H9 (cell line): ENCODE measurements at regions not wholly inside any gene's neighbourhood (a gene's known extent, or its start where the extent isn't known, plus 50 kb on each side); places are given as distances from the start of the nearest gene placed in this dataset.

Experiments
- DNase-seq: peaks from one replicate; pipeline ENCODE4 v3.0.0-alpha.2; 2017
- H2AFZ ChIP-seq: one replicate; pipeline ENCODE4 v1.6.1; 2013; ENCODE audit warnings: mild to moderate bottlenecking, low read length, control low read depth, moderate library complexity
- H2AK5ac ChIP-seq: 2 replicates; pipeline ENCODE4 v1.6.1; 2013; ENCODE audit warnings: low read length, control low read depth, mixed read lengths; ENCODE audit not compliant: insufficient read length
- H2BK120ac ChIP-seq: one replicate; pipeline ENCODE4 v1.6.1; 2013; ENCODE audit warnings: low read depth, mild to moderate bottlenecking, low read length, control low read depth, inconsistent platforms; ENCODE audit not compliant: poor library complexity, severe bottlenecking
- H2BK12ac ChIP-seq: 2 replicates; pipeline ENCODE4 v1.6.1; 2013; ENCODE audit warnings: low read length, control low read depth, mixed read lengths, low read depth; ENCODE audit not compliant: insufficient read length
- H2BK15ac ChIP-seq: 2 replicates; pipeline ENCODE4 v1.6.1; 2013; ENCODE audit warnings: low read depth, low read length, control low read depth
- H2BK20ac ChIP-seq: one replicate; pipeline ENCODE4 v1.6.1; 2013; ENCODE audit warnings: low read depth, mild to moderate bottlenecking, low read length, control low read depth, inconsistent platforms; ENCODE audit not compliant: poor library complexity, severe bottlenecking
- H2BK5ac ChIP-seq: 2 replicates; pipeline ENCODE4 v1.6.1; 2013; ENCODE audit warnings: low read length, control low read depth, mixed read lengths; ENCODE audit not compliant: insufficient read length
- H3K14ac ChIP-seq: 2 replicates; pipeline ENCODE4 v1.6.1; 2013; ENCODE audit warnings: low read length, control low read depth; ENCODE audit not compliant: insufficient read depth
- H3K18ac ChIP-seq: 2 replicates; pipeline ENCODE4 v1.6.1; 2013; ENCODE audit warnings: low read depth, mild to moderate bottlenecking, mixed read lengths, low read length, control low read depth; ENCODE audit not compliant: insufficient read length
- H3K23ac ChIP-seq: 2 replicates; pipeline ENCODE4 v1.6.1; 2013; ENCODE audit warnings: low read length, control low read depth, mixed read lengths, low read depth; ENCODE audit not compliant: insufficient read length
- H3K23me2 ChIP-seq: 2 replicates; pipeline ENCODE4 v1.6.1; 2013; ENCODE audit warnings: low read depth, mild to moderate bottlenecking, mixed read lengths, low read length, control low read depth; ENCODE audit not compliant: insufficient read length, poor library complexity, severe bottlenecking
- H3K27ac ChIP-seq: 2 replicates; pipeline ENCODE4 v1.5.1; 2013; ENCODE audit warnings: low read length, control low read depth, mixed read lengths, low read depth; ENCODE audit not compliant: insufficient read length
- H3K27me3 ChIP-seq: 2 replicates; pipeline ENCODE4 v1.6.1; 2013; ENCODE audit warnings: low read length, control low read depth, inconsistent platforms; ENCODE audit not compliant: insufficient read depth
- H3K4ac ChIP-seq: 2 replicates; pipeline ENCODE4 v1.6.1; 2013; ENCODE audit warnings: low read depth, mild to moderate bottlenecking, control low read depth, inconsistent platforms, low read length, moderate library complexity
- H3K4me1 ChIP-seq: 2 replicates; pipeline ENCODE4 v1.6.1; 2013; ENCODE audit warnings: low read length, control low read depth, inconsistent platforms; ENCODE audit not compliant: insufficient read depth
- H3K4me2 ChIP-seq: 2 replicates; pipeline ENCODE4 v1.6.1; 2013; ENCODE audit warnings: low read length, control low read depth, mixed read lengths; ENCODE audit not compliant: insufficient read length, insufficient read depth
- H3K56ac ChIP-seq: 2 replicates; pipeline ENCODE4 v1.6.1; 2013; ENCODE audit warnings: low read depth, mild to moderate bottlenecking, mixed read lengths, low read length, control low read depth; ENCODE audit not compliant: insufficient read length
- H3K79me1 ChIP-seq: 2 replicates; pipeline ENCODE4 v1.6.1; 2013; ENCODE audit warnings: low read depth, mild to moderate bottlenecking, moderate library complexity, low read length, control low read depth, inconsistent platforms; ENCODE audit not compliant: insufficient read depth, poor library complexity, severe bottlenecking
- H3K79me2 ChIP-seq: 2 replicates; pipeline ENCODE4 v1.6.1; 2013; ENCODE audit warnings: low read length, control low read depth, inconsistent platforms; ENCODE audit not compliant: insufficient read depth
- H3K9ac ChIP-seq: 2 replicates; pipeline ENCODE4 v1.6.1; 2013; ENCODE audit warnings: low read length, control low read depth, mixed read lengths; ENCODE audit not compliant: insufficient read length; ENCODE audit errors: extremely low read depth
- H3K9me3 ChIP-seq: one replicate; pipeline ENCODE4 v1.6.1; 2013; ENCODE audit warnings: low read depth, low read length, inconsistent platforms; ENCODE audit not compliant: control insufficient read depth
- H3T11ph ChIP-seq: one replicate; pipeline ENCODE4 v1.6.1; 2013; ENCODE audit warnings: mild to moderate bottlenecking, low read length, control low read depth, inconsistent platforms
- H4K20me1 ChIP-seq: one replicate; pipeline ENCODE4 v1.6.1; 2013; ENCODE audit not compliant: control insufficient read depth, insufficient read length, insufficient read depth
- H4K5ac ChIP-seq: 2 replicates; pipeline ENCODE4 v1.6.1; 2013; ENCODE audit warnings: low read depth, mild to moderate bottlenecking, mixed read lengths, low read length, control low read depth; ENCODE audit not compliant: insufficient read length
- H4K8ac ChIP-seq: replicated peaks from 2 replicates; pipeline ENCODE4 v1.6.1; 2013; ENCODE audit warnings: low read length, control low read depth, mixed read lengths, low read depth; ENCODE audit not compliant: insufficient read length
- H4K91ac ChIP-seq: 2 replicates; pipeline ENCODE4 v1.6.1; 2013; ENCODE audit warnings: low read depth, mild to moderate bottlenecking, moderate library complexity, mixed read lengths, low read length, control low read depth; ENCODE audit not compliant: insufficient read length
- H3K27ac Mint-ChIP-seq, 3 experiments: 2 replicates in 2 of 3; 3 replicates in 1 of 3; pipeline ENCODE4 v1.8.0; 2020 to 2021; ENCODE audit warnings: mixed read lengths in 3 of 3, mild to moderate bottlenecking in 1 of 3, moderate library complexity in 1 of 3
- H3K27me3 Mint-ChIP-seq: 2 replicates; pipeline ENCODE4 v1.8.0; 2021; ENCODE audit warnings: low read depth, mild to moderate bottlenecking, moderate library complexity, mixed read lengths
- H3K36me3 Mint-ChIP-seq, 3 experiments: 2 replicates in 2 of 3; 3 replicates in 1 of 3; pipeline ENCODE4 v1.8.0; 2020 to 2021; ENCODE audit warnings: low read depth in 3 of 3, mixed read lengths in 3 of 3; ENCODE audit not compliant: insufficient read depth in 1 of 3
- H3K4me1 Mint-ChIP-seq, 2 experiments: 2 replicates each; pipeline ENCODE4 v1.8.0; 2020; ENCODE audit warnings: mixed read lengths in 2 of 2
- H3K4me3 Mint-ChIP-seq, 2 experiments: 2 replicates in 1 of 2; 3 replicates in 1 of 2; pipeline ENCODE4 v1.8.0; 2020 to 2021; ENCODE audit warnings: mild to moderate bottlenecking in 2 of 2, mixed read lengths in 2 of 2, moderate library complexity in 1 of 2
- H3K9me3 Mint-ChIP-seq, 2 experiments: 2 replicates in 1 of 2; 3 replicates in 1 of 2; pipeline ENCODE4 v1.8.0; 2020; ENCODE audit warnings: mild to moderate bottlenecking in 2 of 2, mixed read lengths in 2 of 2, moderate library complexity in 1 of 2
- CTCF ChIP-seq: fragments of 200-600 bp; sonication (generic); conservative IDR thresholded peaks from 3 replicates; pipeline ENCODE4 v1.8.0; 2021; ENCODE audit warnings: antibody characterized with exemption, mild to moderate bottlenecking

- H4K20me1 ChIP-seq = no peaks in the 10 kb centered on the region
- no peak overlapping the region for H3K14ac ChIP-seq
- H3K36me3 Mint-ChIP-seq = no peaks in the 10 kb centered on the region
- H4K5ac ChIP-seq = no peak overlapping the region
- H3K9me3 Mint-ChIP-seq = no peaks in the 10 kb centered on the region
- H3K27ac ChIP-seq = no peak overlapping the region
- H3K27me3 ChIP-seq = no peaks in the 10 kb centered on the region
- no peak overlapping the region for H3K27ac Mint-ChIP-seq
- H3K4me1 Mint-ChIP-seq = no peaks in the 10 kb centered on the region
- no peaks in the 10 kb centered on the region for H3K27me3 Mint-ChIP-seq
- H3K23me2 ChIP-seq = no peaks in the 10 kb centered on the region
- no peaks in the 10 kb centered on the region for H3K9me3 ChIP-seq
- no peak for TF ChIP-seq CTCF
- H2AK5ac ChIP-seq = no peak overlapping the region
- no peak overlapping the region for H3K23ac ChIP-seq
- H2BK5ac ChIP-seq = no peak overlapping the region
- no peak overlapping the region for H3K4me3 Mint-ChIP-seq
- H2BK12ac ChIP-seq = no peak overlapping the region
- no peak overlapping the region for H2BK15ac ChIP-seq
- H3T11ph ChIP-seq = no peak overlapping the region
- H2AFZ ChIP-seq = no peak overlapping the region
- H3K4me2 ChIP-seq = no peak overlapping the region
- H3K79me2 ChIP-seq = no peaks in the 10 kb centered on the region
- H3K4me1 ChIP-seq = no peaks in the 10 kb centered on the region
- no peak overlapping the region for H3K4ac ChIP-seq
- no peak for DNase-seq
- H4K91ac ChIP-seq = no peak overlapping the region
- no peaks in the 10 kb centered on the region for H3K79me1 ChIP-seq
- no peak overlapping the region for H2BK20ac ChIP-seq
- no peak overlapping the region for H3K18ac ChIP-seq
- no peak overlapping the region for H4K8ac ChIP-seq
- H2BK120ac ChIP-seq = no peak overlapping the region
- H3K56ac ChIP-seq = no peak overlapping the region
- no peak overlapping the region for H3K9ac ChIP-seq
Measured at GRCh38 chr9:73029346-73029745, 76.5 kb upstream of the ALDH1A1 start.
